BE2C (cell line): ENCODE measurements at regions not wholly inside any gene's neighbourhood (a gene's known extent, or its start where the extent isn't known, plus 50 kb on each side); places are given as distances from the start of the nearest gene placed in this dataset.

Experiments
- DNase-seq: peaks from one replicate; pipeline ENCODE4 v3.0.0-alpha.2; 2020
- H3K27me3 ChIP-seq: fragments of 250-450 bp; sonication (Bioruptor Pico); 2 replicates; pipeline ENCODE4 v1.5.1; 2020; ENCODE audit warnings: mild to moderate bottlenecking
- H3K36me3 ChIP-seq: fragments of 250-450 bp; sonication (Bioruptor Pico); 2 replicates; pipeline ENCODE4 v1.5.1; 2020; ENCODE audit warnings: mild to moderate bottlenecking
- H3K4me1 ChIP-seq: fragments of 250-450 bp; sonication (Bioruptor Pico); 2 replicates; pipeline ENCODE4 v1.5.1; 2020
- H3K4me3 ChIP-seq: 2 replicates; pipeline ENCODE4 v1.5.1; 2011; ENCODE audit warnings: low read depth, low read length
- H3K9me3 ChIP-seq: fragments of 250-450 bp; sonication (Bioruptor Pico); 2 replicates; pipeline ENCODE4 v1.5.1; 2020
- TF ChIP-seq, protein P1 (sequence below): IDR thresholded peaks from 2 replicates; pipeline ENCODE4 v1.5.1; 2012; ENCODE audit warnings: mild to moderate bottlenecking, low read depth, low read length

DNA sequence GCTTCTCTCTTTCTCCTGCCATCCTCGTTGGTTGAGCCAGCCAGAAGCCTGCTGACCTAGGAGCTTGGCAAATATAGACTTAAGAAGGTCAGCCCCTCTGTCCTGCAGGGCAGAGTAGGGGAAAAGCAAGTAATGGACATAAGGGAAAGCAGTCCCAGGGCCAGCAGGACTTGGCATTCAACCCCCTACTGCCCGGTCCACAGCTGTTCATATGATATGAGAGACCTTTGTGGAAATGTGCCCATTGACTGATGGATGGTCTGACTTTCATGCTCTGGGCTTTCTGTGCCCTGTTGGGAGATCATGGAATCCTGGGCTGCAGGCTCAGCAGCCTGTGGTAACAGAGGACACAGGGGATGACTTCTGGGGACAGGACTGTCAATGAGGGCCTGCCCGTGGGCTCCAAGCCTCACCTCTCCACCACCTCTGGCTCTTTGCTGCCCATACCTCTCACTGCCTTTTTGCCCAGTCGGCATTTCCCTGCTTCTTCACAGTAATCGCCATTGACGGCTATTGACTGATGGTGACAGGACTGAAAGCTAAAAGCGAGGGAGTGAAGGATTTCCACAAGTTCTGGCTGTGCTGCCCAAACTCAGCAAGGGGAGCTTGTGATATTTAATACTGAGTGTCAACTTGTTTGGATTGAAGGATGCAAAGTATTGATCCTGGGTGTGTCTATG, 60.0 kb upstream of the NMNAT3 start:
- no peaks in the 10 kb centered on the region for H3K9me3 ChIP-seq
- DNase-seq: no peak
- H3K4me1 ChIP-seq: no peaks in the 10 kb centered on the region
- no peak overlapping the region for H3K4me3 ChIP-seq
- no peaks in the 10 kb centered on the region for H3K36me3 ChIP-seq
- no peaks in the 10 kb centered on the region for H3K27me3 ChIP-seq
- TF ChIP-seq, protein P1, sequence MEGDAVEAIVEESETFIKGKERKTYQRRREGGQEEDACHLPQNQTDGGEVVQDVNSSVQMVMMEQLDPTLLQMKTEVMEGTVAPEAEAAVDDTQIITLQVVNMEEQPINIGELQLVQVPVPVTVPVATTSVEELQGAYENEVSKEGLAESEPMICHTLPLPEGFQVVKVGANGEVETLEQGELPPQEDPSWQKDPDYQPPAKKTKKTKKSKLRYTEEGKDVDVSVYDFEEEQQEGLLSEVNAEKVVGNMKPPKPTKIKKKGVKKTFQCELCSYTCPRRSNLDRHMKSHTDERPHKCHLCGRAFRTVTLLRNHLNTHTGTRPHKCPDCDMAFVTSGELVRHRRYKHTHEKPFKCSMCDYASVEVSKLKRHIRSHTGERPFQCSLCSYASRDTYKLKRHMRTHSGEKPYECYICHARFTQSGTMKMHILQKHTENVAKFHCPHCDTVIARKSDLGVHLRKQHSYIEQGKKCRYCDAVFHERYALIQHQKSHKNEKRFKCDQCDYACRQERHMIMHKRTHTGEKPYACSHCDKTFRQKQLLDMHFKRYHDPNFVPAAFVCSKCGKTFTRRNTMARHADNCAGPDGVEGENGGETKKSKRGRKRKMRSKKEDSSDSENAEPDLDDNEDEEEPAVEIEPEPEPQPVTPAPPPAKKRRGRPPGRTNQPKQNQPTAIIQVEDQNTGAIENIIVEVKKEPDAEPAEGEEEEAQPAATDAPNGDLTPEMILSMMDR: no peak

DNA sequence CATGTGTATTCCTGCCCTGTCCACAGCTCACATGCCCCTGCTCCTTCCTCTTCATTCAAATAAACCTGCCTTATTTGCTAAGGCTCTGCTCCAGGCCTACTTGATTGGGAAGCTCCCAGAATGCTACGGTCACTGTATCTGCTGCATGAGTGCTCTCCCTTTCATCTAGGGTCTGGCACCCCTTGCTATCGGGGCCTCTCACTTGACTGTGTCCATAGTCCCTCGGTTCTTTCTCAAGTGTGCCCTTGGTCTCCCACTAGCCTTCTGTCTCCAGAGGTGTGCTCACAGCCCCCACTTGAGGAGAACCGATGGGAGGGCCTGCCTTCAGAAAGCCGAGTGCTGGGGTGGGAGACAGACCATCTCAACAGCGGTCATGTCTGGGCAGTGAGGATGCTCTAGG, 57.4 kb upstream of the NMNAT3 start:
- H3K36me3 ChIP-seq: no peaks in the 10 kb centered on the region
- no peak overlapping the region for H3K4me3 ChIP-seq
- H3K27me3 ChIP-seq: no peaks in the 10 kb centered on the region
- TF ChIP-seq, protein P1: no peak
- no peaks in the 10 kb centered on the region for H3K9me3 ChIP-seq
- DNase-seq: no peak
- no peaks in the 10 kb centered on the region for H3K4me1 ChIP-seq

DNA sequence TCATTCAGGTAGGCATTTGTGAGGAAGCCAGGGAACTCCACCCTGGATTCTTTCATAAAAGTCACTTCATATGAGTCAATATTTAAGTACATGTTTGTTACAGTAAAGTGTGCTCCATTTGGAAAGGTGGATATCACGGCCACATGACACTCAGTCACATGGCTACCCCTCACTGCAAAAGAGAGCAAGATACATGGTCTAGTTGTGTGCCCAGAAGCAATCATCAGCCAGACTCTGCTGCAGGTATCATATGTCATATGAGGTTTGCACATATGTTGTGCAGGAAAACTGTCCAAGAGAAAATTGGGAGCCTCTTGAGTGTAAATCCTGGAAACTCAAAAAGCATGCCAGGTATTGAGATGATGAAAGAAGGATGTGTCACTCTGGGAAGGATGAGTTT, 55.0 kb upstream of the NMNAT3 start:
- no peaks in the 10 kb centered on the region for H3K9me3 ChIP-seq
- no peak overlapping the region for H3K4me3 ChIP-seq
- TF ChIP-seq, protein P1: no peak
- no peak for DNase-seq
- H3K36me3 ChIP-seq: no peaks in the 10 kb centered on the region
- H3K27me3 ChIP-seq: no peaks in the 10 kb centered on the region
- H3K4me1 ChIP-seq: no peaks in the 10 kb centered on the region

DNA sequence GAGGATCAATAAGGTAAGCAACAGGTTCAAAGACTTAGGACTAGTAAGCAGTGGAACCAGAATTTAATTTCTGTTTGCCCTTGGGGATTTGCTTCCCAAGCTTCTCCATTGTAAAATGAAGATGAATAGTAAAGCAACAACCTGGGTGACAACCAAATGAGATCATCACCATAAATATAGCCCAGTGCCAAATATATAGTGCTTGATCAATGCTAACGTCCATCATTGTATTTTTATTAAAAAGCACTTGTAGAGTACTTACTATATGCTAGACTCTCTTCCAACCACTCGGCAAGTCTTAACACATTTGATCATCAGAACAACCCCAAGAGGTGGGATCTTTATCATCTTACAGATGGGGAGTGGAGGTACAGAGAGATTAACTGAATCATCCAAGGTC, 51.5 kb upstream of the NMNAT3 start:
- Histone ChIP-seq H3K27me3 (no peaks in the 10 kb centered on the region), H3K4me1 (no peaks in the 10 kb centered on the region), H3K4me3 (no peak overlapping the region), H3K9me3 (no peaks in the 10 kb centered on the region), H3K36me3 (no peaks in the 10 kb centered on the region)
- TF ChIP-seq, protein P1: no peak
- DNase-seq: no peak

DNA sequence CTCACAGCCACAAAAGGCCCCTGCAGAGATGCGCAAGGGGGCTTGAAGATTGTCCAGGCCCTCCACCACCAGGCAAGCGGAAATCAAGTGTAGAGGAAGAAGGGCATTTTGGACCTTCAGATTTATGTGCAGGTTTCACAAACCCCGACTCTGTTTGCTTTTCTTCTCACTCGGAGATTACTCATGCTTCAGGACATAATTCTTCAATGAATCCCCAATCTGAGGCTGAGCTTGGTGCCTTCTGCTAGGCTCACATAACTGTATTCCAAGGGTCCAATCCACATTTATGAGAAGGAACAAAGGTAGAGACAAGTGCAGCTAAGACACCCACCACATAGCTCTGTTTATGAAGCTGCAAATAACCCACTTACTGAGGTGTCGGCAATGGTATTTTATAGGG, 50.6 kb upstream of the NMNAT3 start:
- H3K27me3 ChIP-seq: no peaks in the 10 kb centered on the region
- no peaks in the 10 kb centered on the region for H3K4me1 ChIP-seq
- TF ChIP-seq, protein P1: no peak
- no peak overlapping the region for H3K4me3 ChIP-seq
- H3K36me3 ChIP-seq: no peaks in the 10 kb centered on the region
- no peak for DNase-seq
- H3K9me3 ChIP-seq: no peaks in the 10 kb centered on the region
